ENCODE measurements at regions not wholly inside any gene's neighbourhood (a gene's known extent, or its start where the extent isn't known, plus 50 kb on each side); places are given as distances from the start of the nearest gene placed in this dataset.

- DNase-seq (no peak), ATAC-seq (ENCODE audit: low read depth) (no peak)
- H3K4me3 Mint-ChIP-seq, result no peak overlapping the region
- peaks cover 0 to 9% of the 10 kb centered on the region in 2 donors for H3K4me1 ChIP-seq (ENCODE audit: control insufficient read depth in 2 of 2, insufficient read depth in 2 of 2, low read length in 2 of 2)
- WGBS (ENCODE audit: insufficient coverage), result no CpG with 5 or more reads among the region's 2 CpGs
- H3K4me2 ChIP-seq (replicated peaks; ENCODE audit: low read depth, low read length, poor library complexity, severe bottlenecking), result no peak overlapping the region
- H2AFZ ChIP-seq (ENCODE audit: insufficient read depth, low read depth, low read length, poor library complexity, severe bottlenecking), result no peak overlapping the region
- no peak overlapping the region for H3K27ac Mint-ChIP-seq
- peaks cover 13% of the 10 kb centered on the region for H3K27me3 Mint-ChIP-seq
- H3K27me3 ChIP-seq (replicated peaks in 1 of 4; ENCODE audit: control extremely low read depth in 1 of 4, control insufficient read depth in 3 of 4, insufficient read depth in 4 of 4, low read length in 3 of 4), result peaks cover 0 to 3% (median 0%) of the 10 kb centered on the region in 4 experiments
- no peaks in the 10 kb centered on the region for H3K79me2 ChIP-seq (ENCODE audit: control insufficient read depth, insufficient read depth, low read length)
- no peak overlapping the region for H3K4me3 ChIP-seq (ENCODE audit: control extremely low read depth in 1 of 5, extremely low read depth in 1 of 5, insufficient read depth in 1 of 5, low read depth in 2 of 5, low read length in 4 of 5)
- H3K4me1 Mint-ChIP-seq, result peaks cover 8% of the 10 kb centered on the region
- ChIA-PET POLR2A (no interaction called here), CTCF (no interaction called here)
- H3K9me3 Mint-ChIP-seq (ENCODE audit: insufficient read depth), result no peaks in the 10 kb centered on the region
- H3K36me3 ChIP-seq (replicated peaks in 1 of 2; ENCODE audit: control extremely low read depth in 1 of 2, control insufficient read depth in 1 of 2, extremely low read depth in 1 of 2, insufficient read depth in 2 of 2, low read length in 1 of 2), result no peaks in the 10 kb centered on the region
- intact Hi-C loops (cut with micrococcal nuclease), result no loop called here
- H3K9ac ChIP-seq (ENCODE audit: low read length), result no peak overlapping the region
- TF ChIP-seq CTCF (IDR thresholded peaks at IDR 0.05) (no peak), EZH2 (IDR thresholded peaks at IDR 0.05; ENCODE audit: borderline replicate concordance, insufficient read depth, low read depth, low read length, poor library complexity, severe bottlenecking) (no peak)
- H3K27ac ChIP-seq (ENCODE audit: low read length in 2 of 2), result no peak overlapping the region
- H3K9me3 ChIP-seq (ENCODE audit: control extremely low read depth in 1 of 3, control insufficient read depth in 2 of 3, insufficient read depth in 1 of 3, low read length in 2 of 3), result peaks cover 0 to 3% (median 0%) of the 10 kb centered on the region in 3 donors
- H4K20me1 ChIP-seq (ENCODE audit: control insufficient read depth, insufficient read depth, low read length, poor library complexity, severe bottlenecking), result no peaks in the 10 kb centered on the region
Measured at GRCh38 chr6:165880686-165881085, 217.6 kb upstream of the PDE10A start.

- no peaks in the 10 kb centered on the region for H3K9me3 Mint-ChIP-seq (ENCODE audit: insufficient read depth)
Measured at GRCh38 chr6:165877773-165878172, 214.7 kb upstream of the PDE10A start.

More at GRCh38 chr6:165877773-165878172, 214.7 kb upstream of the PDE10A start:
- Histone ChIP-seq H2AFZ (ENCODE audit: insufficient read depth, low read depth, low read length, poor library complexity, severe bottlenecking) (no peak overlapping the region), H3K27me3 (replicated peaks in 1 of 4; ENCODE audit: control extremely low read depth in 1 of 4, control insufficient read depth in 3 of 4, insufficient read depth in 4 of 4, low read length in 3 of 4) (peaks cover 0 to 3% (median 0%) of the 10 kb centered on the region in 4 experiments), H3K9ac (ENCODE audit: low read length) (no peak overlapping the region), H3K79me2 (ENCODE audit: control insufficient read depth, insufficient read depth, low read length) (no peaks in the 10 kb centered on the region), H3K4me3 (ENCODE audit: control extremely low read depth in 1 of 5, extremely low read depth in 1 of 5, insufficient read depth in 1 of 5, low read depth in 2 of 5, low read length in 4 of 5) (no peak overlapping the region), H3K4me1 (ENCODE audit: control insufficient read depth in 2 of 2, insufficient read depth in 2 of 2, low read length in 2 of 2) (no peaks in the 10 kb centered on the region), H3K27ac (ENCODE audit: low read length in 2 of 2) (no peak overlapping the region), H3K36me3 (replicated peaks in 1 of 2; ENCODE audit: control extremely low read depth in 1 of 2, control insufficient read depth in 1 of 2, extremely low read depth in 1 of 2, insufficient read depth in 2 of 2, low read length in 1 of 2) (no peaks in the 10 kb centered on the region), H3K4me2 (replicated peaks; ENCODE audit: low read depth, low read length, poor library complexity, severe bottlenecking) (no peak overlapping the region), H4K20me1 (ENCODE audit: control insufficient read depth, insufficient read depth, low read length, poor library complexity, severe bottlenecking) (no peaks in the 10 kb centered on the region), H3K9me3 (ENCODE audit: control extremely low read depth in 1 of 3, control insufficient read depth in 2 of 3, insufficient read depth in 1 of 3, low read length in 2 of 3) (no peaks in the 10 kb centered on the region)
- CTCF ChIA-PET, result no interaction called here
- no peak for DNase-seq
- POLR2A ChIA-PET, result no interaction called here
- Mint-ChIP-seq H3K27ac (no peak overlapping the region), H3K4me1 (no peaks in the 10 kb centered on the region), H3K27me3 (peaks cover 23% of the 10 kb centered on the region), H3K4me3 (no peak overlapping the region)
- ATAC-seq (ENCODE audit: low read depth), result no peak
- WGBS (ENCODE audit: insufficient coverage), result 85% methylated on average over 2 of the region's 3 CpGs
- intact Hi-C loops (cut with micrococcal nuclease), result no loop called here
- TF ChIP-seq EZH2 (IDR thresholded peaks at IDR 0.05; ENCODE audit: borderline replicate concordance, insufficient read depth, low read depth, low read length, poor library complexity, severe bottlenecking), result no peak
- no peak for TF ChIP-seq CTCF (IDR thresholded peaks at IDR 0.05)

Measured in B cell (primary cell).